GM10266 (cell line): ENCODE measurements at regions not wholly inside any gene's neighbourhood (a gene's known extent, or its start where the extent isn't known, plus 50 kb on each side); places are given as distances from the start of the nearest gene placed in this dataset.

Experiments
- DNase-seq: peaks from one replicate; pipeline ENCODE4 v3.0.0; 2012; ENCODE audit errors: extremely low spot score
- CTCF ChIP-seq: IDR thresholded peaks from 2 replicates; pipeline ENCODE4 v1.5.1; 2012; ENCODE audit warnings: mild to moderate bottlenecking, low read depth; ENCODE audit not compliant: control insufficient read depth, insufficient read depth; ENCODE audit errors: missing control alignments

GRCh38 chr13:44234566-44234965 lies 139.1 kb upstream of the SERP2 start:
- no peak for DNase-seq
- TF ChIP-seq CTCF: no peak

- no peak for TF ChIP-seq CTCF
- no peak for DNase-seq
Observed at GRCh38 chr13:44236370-44236769, 137.3 kb upstream of the SERP2 start.

- TF ChIP-seq CTCF: no peak
- no peak for DNase-seq
Observed at GRCh38 chr13:44236801-44237207, 136.8 kb upstream of the SERP2 start.

- peak; percentile 44 for DNase-seq
- no peak for TF ChIP-seq CTCF
Observed at GRCh38 chr13:44237276-44237767, 136.3 kb upstream of the SERP2 start.

- no peak for TF ChIP-seq CTCF
- DNase-seq: no peak
Observed at GRCh38 chr13:44237881-44238421, 135.7 kb upstream of the SERP2 start.

- no peak for TF ChIP-seq CTCF
- no peak for DNase-seq
Observed at GRCh38 chr13:44240611-44241145, 132.9 kb upstream of the SERP2 start.

GRCh38 chr13:44241638-44242037 lies 132.0 kb upstream of the SERP2 start:
- no peak for DNase-seq
- no peak for TF ChIP-seq CTCF
